ENCODE measurements at regions not wholly inside any gene's neighbourhood (a gene's known extent, or its start where the extent isn't known, plus 50 kb on each side); places are given as distances from the start of the nearest gene placed in this dataset.

DNA sequence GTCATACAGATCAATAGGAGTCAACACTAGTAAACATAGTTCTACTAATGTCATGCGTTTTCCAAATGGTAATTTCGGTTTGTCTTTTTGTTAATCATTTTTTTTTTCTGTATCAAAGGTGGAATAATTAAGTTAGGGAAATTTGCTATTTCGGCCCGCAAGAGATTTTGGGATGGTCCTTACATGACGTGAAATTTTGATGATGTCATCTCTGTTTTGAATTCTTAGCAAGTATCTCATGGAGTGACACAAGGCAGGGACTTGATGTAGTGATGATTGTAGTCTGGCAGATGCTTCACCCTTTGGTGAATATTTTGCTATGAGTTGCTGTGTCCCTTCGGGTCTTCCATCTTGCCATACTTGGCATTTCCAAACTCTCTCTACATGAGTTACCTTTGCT, 608.0 kb downstream of the BCKDHB start:
- DNase-seq: no peak

- DNase-seq: no peak
Observed at GRCh38 chr6:80698459-80698858, 592.0 kb downstream of the BCKDHB start.

GRCh38 chr6:80696268-80696667, 589.8 kb downstream of the BCKDHB start:
- DNase-seq: no peak

DNA sequence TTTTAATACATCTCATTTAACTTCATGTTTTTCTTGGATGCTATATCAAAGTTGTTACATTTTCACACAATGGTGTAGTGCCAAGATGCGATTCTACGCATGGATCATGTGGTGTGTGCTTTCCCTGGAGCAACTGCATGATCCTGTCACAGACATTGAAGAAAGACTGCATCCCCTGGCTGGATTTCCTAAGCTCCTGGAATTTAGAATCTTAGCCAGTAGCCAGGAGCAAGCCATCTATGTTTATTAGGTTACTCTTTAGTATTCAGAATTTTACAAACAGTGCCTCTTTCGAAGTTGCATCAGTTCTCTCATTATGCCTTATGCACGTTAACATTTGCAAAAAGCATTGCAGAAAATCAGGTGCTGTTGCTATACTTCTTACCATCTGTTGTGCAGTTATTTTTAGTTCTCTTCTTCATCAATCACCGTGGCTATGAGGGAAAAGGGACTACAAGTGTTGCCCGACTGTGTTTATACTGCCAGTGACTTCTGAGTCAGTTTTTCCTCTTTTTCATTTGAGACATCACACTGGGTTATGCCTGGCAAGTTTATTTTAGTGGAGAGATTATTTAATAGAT, 584.2 kb downstream of the BCKDHB start:
- DNase-seq: no peak

DNA sequence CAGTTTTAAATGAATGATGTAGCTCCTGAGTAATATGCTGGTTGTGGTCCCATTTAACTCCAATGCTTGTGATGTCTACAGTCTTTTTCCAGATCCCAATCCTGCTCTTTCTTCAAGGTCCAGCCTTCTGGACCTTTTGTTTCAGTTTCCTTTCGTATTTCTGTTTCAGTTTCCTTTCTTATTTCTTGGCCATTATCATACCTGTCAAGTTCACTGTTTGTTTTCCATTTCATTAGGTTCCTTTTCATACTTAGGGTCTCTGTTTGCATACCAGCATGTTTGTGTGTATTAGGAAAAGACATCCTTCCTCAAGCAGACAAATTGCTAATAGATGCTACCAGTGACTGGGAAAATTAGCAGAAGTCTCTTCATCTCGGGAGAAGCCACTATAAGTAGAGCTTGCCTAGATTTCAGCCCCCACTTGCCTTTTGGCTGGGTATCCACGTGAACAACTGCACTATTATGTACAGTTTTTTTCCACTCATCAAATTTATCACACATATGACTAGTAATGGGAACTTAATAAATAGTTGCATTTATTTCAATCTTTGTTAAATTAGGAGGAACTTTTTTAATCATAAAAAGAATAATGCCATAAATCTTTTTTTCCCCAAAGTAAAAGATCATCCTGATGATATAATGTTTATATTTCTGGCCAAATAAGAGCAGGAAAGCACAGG, 583.4 kb downstream of the BCKDHB start:
- no peak for DNase-seq

GRCh38 chr6:80679992-80680391, 573.5 kb downstream of the BCKDHB start:
- no peak for DNase-seq

DNA sequence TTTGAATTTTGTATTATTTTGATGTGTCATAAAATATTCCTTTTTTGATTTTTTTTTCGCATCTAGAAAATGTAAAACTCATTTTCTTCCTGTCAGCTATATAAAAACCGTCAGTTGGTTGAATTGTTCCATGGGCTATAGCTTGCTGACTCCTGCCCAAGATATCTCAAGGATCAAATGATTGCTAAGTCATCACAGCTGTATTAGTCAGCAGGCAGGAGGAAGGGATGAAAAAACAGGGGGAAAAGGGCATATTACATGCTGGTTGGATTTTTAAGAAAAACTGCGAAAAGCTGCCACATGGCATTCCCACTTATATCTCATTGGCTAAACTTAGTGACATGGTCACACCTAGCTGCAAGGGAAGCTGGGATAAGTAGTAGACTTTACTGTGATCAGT, 569.9 kb downstream of the BCKDHB start:
- DNase-seq: peak; percentile 7

GRCh38 chr6:80674669-80675068, 568.2 kb downstream of the BCKDHB start:
- no peak for DNase-seq

DNA sequence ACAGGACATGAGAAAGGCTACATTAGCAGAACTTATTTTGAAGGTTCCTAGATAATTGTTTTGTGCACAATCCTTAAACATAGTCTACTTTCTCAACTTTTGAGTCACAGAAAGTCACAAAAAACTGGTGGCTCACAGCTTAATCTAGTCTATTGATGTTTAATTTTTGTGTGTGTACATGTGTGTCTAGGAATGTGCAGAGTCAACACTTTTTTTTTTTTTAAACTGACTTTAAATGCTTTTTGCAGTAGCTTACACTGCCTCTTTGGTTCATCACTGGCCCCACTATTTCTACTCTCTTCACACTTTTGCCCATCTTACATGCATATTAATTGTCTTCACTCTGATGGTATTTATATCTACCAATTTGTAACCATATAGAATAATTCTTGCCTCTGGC, 566.9 kb downstream of the BCKDHB start:
- no peak for DNase-seq

- DNase-seq: no peak
Observed at GRCh38 chr6:80667006-80667405, 560.5 kb downstream of the BCKDHB start.

- no peak for DNase-seq
Observed at GRCh38 chr6:80658926-80659325, 552.5 kb downstream of the BCKDHB start.

DNA sequence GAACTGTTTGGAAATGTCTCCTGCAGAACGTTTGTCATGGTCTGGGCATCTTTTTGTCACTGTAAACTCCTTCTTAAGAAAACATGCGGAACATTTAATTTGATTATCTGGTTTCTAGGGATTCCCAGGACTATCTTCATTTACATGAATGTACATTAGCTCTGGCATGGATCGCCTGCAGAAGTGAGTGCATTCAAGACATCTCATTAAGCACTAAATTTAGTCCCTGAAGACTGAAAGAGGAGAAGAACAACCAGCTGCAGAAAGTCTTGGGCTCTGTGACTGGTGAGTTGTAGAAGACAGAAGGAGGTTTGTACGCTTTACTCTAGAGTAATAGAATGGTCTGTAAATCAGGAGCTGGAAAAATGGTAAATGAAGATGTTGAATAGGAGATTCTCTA, 540.7 kb downstream of the BCKDHB start:
- DNase-seq: no peak

DNA sequence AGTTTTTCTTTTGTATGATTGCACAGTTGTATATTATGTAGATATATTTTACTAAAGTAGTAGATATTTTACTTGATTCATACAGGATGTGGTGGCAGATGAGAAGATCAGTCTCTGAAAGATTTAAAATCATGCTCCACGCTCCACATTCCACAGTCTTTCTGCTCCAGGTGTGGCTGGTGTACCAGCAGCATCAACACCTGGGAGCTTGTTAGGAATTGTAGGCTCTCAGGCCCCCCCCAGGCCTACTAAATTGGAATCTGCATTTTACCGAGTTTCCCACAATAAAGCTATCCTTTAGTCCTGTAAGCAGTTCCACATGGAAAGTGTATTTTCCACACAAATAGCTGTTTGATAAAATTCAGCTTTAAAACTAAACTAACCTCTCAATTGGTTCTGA, 537.4 kb downstream of the BCKDHB start:
- no peak for DNase-seq

- peak; percentile 79 for DNase-seq
Observed at GRCh38 chr6:80642452-80642851, 536.0 kb downstream of the BCKDHB start.

DNA sequence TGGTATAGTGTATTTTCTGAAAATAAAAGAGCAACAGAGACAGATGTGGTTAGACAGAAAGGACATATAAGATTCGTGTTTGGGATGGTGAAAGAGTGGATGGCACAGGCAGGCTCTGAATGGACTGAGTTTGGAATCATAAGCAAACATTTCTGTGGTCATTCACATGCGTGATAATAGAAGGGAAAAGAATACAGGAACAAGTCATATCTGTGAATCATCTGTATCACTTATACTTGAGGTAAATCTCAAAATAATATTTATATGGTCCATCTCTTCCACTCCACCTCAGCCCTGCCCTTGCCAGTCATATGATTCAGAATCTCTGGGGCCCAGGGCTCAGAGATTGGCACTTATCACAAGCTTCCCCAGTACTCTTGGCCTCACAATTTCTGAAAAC, 535.1 kb downstream of the BCKDHB start:
- peak; percentile 31 for DNase-seq

DNA sequence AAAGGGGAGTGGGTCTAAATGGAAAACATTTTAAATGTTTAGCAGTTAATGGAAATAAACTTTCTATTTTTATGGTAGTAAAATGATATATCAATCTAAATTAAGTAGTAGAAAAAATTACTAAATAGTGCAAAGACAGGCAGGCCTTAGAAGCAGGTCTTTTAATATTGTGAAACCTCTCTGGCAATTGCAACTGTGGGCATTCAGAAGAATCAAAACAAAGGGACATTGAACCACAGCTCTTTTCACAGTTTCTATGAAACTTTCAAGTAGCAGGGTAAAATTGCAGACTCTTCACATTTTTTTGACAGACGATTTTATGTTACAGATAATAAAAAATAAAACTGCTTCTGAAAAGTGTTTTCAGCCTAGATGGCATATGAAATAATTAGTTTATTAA, 533.7 kb downstream of the BCKDHB start:
- DNase-seq: no peak

DNA sequence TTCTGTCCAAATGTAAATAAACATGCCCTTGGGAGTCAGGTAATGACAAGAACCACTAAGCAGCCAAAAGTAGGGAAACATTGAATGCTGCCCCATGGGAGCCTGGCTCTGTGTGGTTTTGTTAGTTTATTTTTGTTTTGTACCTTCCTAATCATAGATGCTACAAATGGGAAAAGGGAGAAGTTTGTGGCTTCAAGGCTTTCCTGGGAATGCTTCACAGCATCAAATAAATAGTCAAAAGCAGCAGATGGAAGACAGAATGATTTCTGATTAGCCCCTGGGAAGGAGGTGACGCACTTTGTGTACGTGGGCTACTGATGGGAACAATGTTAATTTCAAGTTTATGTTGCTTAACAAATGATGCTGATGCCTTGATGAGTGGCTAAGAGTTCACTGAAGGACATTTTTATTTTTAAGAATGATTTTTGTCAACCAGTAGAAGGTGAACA, 532.7 kb downstream of the BCKDHB start:
- DNase-seq: no peak

DNA sequence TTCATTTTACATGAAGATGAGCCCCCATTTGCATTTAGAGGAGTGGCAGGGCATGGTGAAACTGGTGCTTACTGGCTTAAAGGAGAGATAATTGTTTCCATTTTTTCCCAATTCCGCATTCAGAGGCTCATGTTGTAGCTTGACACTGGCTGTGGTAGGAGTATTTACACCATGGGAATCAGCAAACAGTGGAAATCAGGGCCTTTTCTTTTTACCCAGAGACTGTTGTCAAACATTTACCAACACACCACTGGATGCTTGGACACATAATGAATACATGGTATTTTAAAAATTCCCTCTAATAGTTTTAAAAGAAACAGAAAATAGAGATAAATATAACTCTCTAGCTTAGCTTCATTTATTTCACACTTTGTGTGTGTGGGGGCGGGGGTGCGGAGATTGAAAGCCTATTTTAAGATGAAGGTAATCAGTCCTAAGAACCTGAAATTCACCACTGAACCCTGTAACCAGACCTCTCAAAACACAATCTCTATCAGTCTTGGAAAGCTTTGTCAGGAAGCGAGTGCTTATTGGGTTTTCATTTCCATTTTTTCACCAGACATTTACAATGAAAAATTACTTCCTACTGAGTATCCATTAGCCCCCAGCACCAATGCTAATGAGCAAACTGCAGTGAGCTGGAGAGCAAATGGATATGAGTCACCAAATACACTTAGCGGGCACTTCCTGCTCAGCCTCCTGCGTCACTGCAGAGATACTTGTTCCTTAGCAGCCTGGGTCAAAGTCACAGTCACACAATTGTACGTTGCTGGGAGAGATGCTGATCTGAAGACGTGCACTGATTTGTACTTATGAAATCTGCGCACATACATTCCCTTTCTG, 532.0 kb downstream of the BCKDHB start:
- peak; percentile 90 for DNase-seq

- peak; percentile 41 for DNase-seq
Observed at GRCh38 chr6:80637312-80637711, 530.8 kb downstream of the BCKDHB start.

- peak; percentile 48 for DNase-seq
Observed at GRCh38 chr6:80636689-80637088, 530.2 kb downstream of the BCKDHB start.

DNA sequence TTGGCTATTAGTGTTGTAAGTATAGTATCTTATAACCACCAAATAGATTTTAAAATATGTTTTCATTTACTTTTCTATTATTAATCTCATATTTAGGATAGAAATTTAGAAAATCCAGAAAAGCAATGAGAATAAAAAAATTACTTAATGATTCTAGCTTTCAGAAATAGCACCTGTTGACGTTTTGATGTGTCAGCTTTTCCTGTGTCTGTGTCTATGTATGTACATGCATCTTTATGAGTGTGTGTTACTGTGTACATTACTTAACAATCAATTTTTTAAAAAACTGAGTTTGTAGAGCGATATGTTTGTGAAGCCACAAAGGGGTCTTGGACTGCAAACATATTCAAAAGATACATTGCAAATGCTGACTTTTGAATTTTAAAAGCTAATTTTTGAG, 526.9 kb downstream of the BCKDHB start:
- DNase-seq: no peak

- DNase-seq: no peak
Observed at GRCh38 chr6:80625405-80625804, 518.9 kb downstream of the BCKDHB start.

DNA sequence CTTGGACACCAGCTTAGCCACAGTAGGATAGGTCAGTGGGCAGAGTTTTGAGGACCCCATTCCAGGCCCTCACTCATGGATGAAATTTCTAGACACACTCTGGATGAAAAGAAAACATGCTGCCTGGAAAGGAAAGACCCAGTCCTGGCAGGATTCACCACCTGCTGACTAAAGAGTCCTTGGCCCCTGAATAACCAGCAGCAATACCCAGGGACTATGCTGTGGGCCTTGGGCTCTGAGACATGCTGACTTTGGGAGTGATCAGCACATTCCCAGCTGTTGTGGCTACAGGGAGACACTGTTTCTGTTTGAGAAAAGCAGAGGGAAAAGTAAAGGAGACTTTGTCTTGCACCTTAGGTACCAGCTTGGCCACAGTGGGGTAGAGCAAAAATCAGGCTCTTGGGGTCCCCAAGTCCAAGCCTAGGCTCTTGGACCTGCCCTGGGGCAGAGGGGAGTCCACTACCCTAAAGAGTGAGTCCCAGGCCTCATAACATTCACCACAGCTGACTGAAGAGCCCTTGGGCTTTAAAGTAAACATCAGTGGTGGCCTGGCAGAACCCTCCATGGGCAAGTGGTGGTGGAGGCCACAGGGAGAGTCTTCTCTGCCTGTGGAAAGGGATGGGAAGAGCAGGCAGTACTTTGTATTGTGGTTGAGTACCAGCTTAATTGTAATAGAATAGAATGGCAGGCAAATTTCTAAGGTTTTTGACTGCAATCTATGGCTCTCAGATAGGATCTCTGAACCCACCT, 516.8 kb downstream of the BCKDHB start:
- no peak for DNase-seq

Data from fibroblast of skin of back (primary cell).